ENCODE measurements at regions not wholly inside any gene's neighbourhood (a gene's known extent, or its start where the extent isn't known, plus 50 kb on each side); places are given as distances from the start of the nearest gene placed in this dataset.

- H3K4me3 ChIP-seq: no peak overlapping the region
- no peaks in the 10 kb centered on the region for H3K36me3 ChIP-seq
- TF ChIP-seq CTCF (IDR thresholded peaks at IDR 0.05 in 4 of 5, conservative IDR thresholded peaks at IDR 0.05 in 1 of 5) (no peak), POLR2A (IDR thresholded peaks at IDR 0.05) (no peak)
- no peaks in the 10 kb centered on the region for H3K4me1 ChIP-seq
- ATAC-seq: no peak
- DNase-seq: no peak
- in situ Hi-C loops (cut with MboI; ENCODE audit: low sequenced_read_pairs in 4 of 4): no loop called here
- peaks cover 0 to 16% (median 10%) of the 10 kb centered on the region in 3 donors for H3K27me3 ChIP-seq
- no peaks in the 10 kb centered on the region for H3K9me3 ChIP-seq
- intact Hi-C loops (cut with DNase I; ENCODE audit: low total_unique reads): no loop called here
- no peak overlapping the region for H3K27ac ChIP-seq
Observed at GRCh38 chr12:100718187-100718586, 76.4 kb upstream of the ANO4 start.

GRCh38 chr12:100720016-100720654 lies 74.4 kb upstream of the ANO4 start:
- Histone ChIP-seq H3K27ac (no peak overlapping the region), H3K36me3 (no peaks in the 10 kb centered on the region), H3K4me3 (no peak overlapping the region), H3K27me3 (peaks cover 0 to 16% (median 10%) of the 10 kb centered on the region in 3 donors), H3K9me3 (no peaks in the 10 kb centered on the region), H3K4me1 (no peaks in the 10 kb centered on the region)
- intact Hi-C loops (cut with DNase I; ENCODE audit: low total_unique reads): no loop called here
- no peak for ATAC-seq
- TF ChIP-seq CTCF (IDR thresholded peaks at IDR 0.05 in 4 of 5, conservative IDR thresholded peaks at IDR 0.05 in 1 of 5): no peak
- TF ChIP-seq POLR2A (IDR thresholded peaks at IDR 0.05): no peak
- in situ Hi-C loops (cut with MboI; ENCODE audit: low sequenced_read_pairs in 4 of 4): no loop called here
- no peak for DNase-seq

GRCh38 chr12:100721169-100721568 lies 73.4 kb upstream of the ANO4 start:
- no peak for TF ChIP-seq CTCF (IDR thresholded peaks at IDR 0.05 in 4 of 5, conservative IDR thresholded peaks at IDR 0.05 in 1 of 5)
- TF ChIP-seq POLR2A (IDR thresholded peaks at IDR 0.05): no peak
- ATAC-seq: no peak
- intact Hi-C loops (cut with DNase I; ENCODE audit: low total_unique reads) (no loop called here), in situ Hi-C loops (cut with MboI; ENCODE audit: low sequenced_read_pairs in 4 of 4) (no loop called here)
- H3K4me3 ChIP-seq: no peak overlapping the region
- no peaks in the 10 kb centered on the region for H3K36me3 ChIP-seq
- no peak for DNase-seq
- H3K27me3 ChIP-seq: peaks cover 0 to 16% (median 10%) of the 10 kb centered on the region in 3 donors
- H3K4me1 ChIP-seq: no peaks in the 10 kb centered on the region
- no peak overlapping the region for H3K27ac ChIP-seq
- H3K9me3 ChIP-seq: no peaks in the 10 kb centered on the region

- TF ChIP-seq CTCF (IDR thresholded peaks at IDR 0.05 in 4 of 5, conservative IDR thresholded peaks at IDR 0.05 in 1 of 5) (no peak), POLR2A (IDR thresholded peaks at IDR 0.05) (no peak)
- intact Hi-C loops (cut with DNase I; ENCODE audit: low total_unique reads) (no loop called here), in situ Hi-C loops (cut with MboI; ENCODE audit: low sequenced_read_pairs in 4 of 4) (no loop called here)
- ATAC-seq (no peak), DNase-seq (no peak)
- no peak overlapping the region for H3K27ac ChIP-seq
- H3K27me3 ChIP-seq: peaks cover 0 to 5% (median 0%) of the 10 kb centered on the region in 3 donors
- H3K4me1 ChIP-seq: no peaks in the 10 kb centered on the region
- H3K36me3 ChIP-seq: no peaks in the 10 kb centered on the region
- H3K9me3 ChIP-seq: no peaks in the 10 kb centered on the region
- H3K4me3 ChIP-seq: no peak overlapping the region
Observed at GRCh38 chr12:100724071-100724470, 70.5 kb upstream of the ANO4 start.

Data from gastrocnemius medialis (tissue), 4 donors.